H1 (cell line): ENCODE measurements at regions not wholly inside any gene's neighbourhood (a gene's known extent, or its start where the extent isn't known, plus 50 kb on each side); places are given as distances from the start of the nearest gene placed in this dataset.

Source experiments
- ASH2L ChIP-seq: fragments of 200-600, 300-600 bp; sonication (generic); IDR thresholded peaks from one replicate; pipeline ENCODE4 v1.7.1; 2017; ENCODE audit warnings: low read length
- CEBPB ChIP-seq: IDR thresholded peaks from 2 replicates; pipeline ENCODE4 v1.6.1; 2012; ENCODE audit warnings: low read depth, low read length
- CHD1 ChIP-seq: IDR thresholded peaks from 2 replicates; pipeline ENCODE4 v1.6.1; 2012; ENCODE audit warnings: low read depth, low read length, improper control_type of control experiment
- CHD7 ChIP-seq: fragments of 300-600 bp; sonication (generic); IDR thresholded peaks from 2 replicates; pipeline ENCODE4 v1.7.1; 2012; ENCODE audit warnings: low read length, moderate library complexity, mild to moderate bottlenecking, inconsistent platforms; ENCODE audit not compliant: insufficient replicate concordance
- HDAC2 ChIP-seq, 2 experiments: fragments of 300-600 bp in 1 of 2; sonication (generic) in 1 of 2; IDR thresholded peaks; 2 replicates each; pipeline ENCODE4 v1.6.1; 2011 to 2012; ENCODE audit warnings: low read depth in 2 of 2, low read length in 2 of 2, mild to moderate bottlenecking in 2 of 2, moderate library complexity in 2 of 2, borderline replicate concordance in 1 of 2, inconsistent platforms in 1 of 2
- HDAC6 ChIP-seq: IDR thresholded peaks from one replicate; pipeline ENCODE4 v1.7.1; 2012; ENCODE audit warnings: low read depth, mild to moderate bottlenecking, inconsistent platforms, low read length, moderate library complexity
- JUN ChIP-seq: IDR thresholded peaks from 2 replicates; pipeline ENCODE4 v1.6.1; 2011; ENCODE audit warnings: low read depth, mild to moderate bottlenecking, improper control_type of control experiment, low read length
- JUND ChIP-seq: IDR thresholded peaks from 2 replicates; pipeline ENCODE4 v1.6.1; 2011; ENCODE audit warnings: mild to moderate bottlenecking, improper control_type of control experiment, low read length
- POLR2AphosphoS5 ChIP-seq: IDR thresholded peaks from 2 replicates; pipeline ENCODE4 v1.6.1; 2011; ENCODE audit warnings: low read depth, low read length
- RBBP5 ChIP-seq: IDR thresholded peaks from 2 replicates; pipeline ENCODE4 v1.7.1; 2012; ENCODE audit warnings: low read depth, mild to moderate bottlenecking, inconsistent platforms, low read length, moderate library complexity, borderline replicate concordance
- RFX5 ChIP-seq: IDR thresholded peaks from 2 replicates; pipeline ENCODE4 v1.6.1; 2011; ENCODE audit warnings: low read depth, low read length, improper control_type of control experiment, borderline replicate concordance
- SP1 ChIP-seq: IDR thresholded peaks from 2 replicates; pipeline ENCODE4 v1.6.1; 2011; ENCODE audit warnings: low read depth, low read length
- TEAD4 ChIP-seq: IDR thresholded peaks from 2 replicates; pipeline ENCODE4 v1.6.1; 2012; ENCODE audit warnings: low read depth, low read length, inconsistent platforms, mixed read lengths

- TF ChIP-seq CHD7 = no peak
- no peak for TF ChIP-seq SP1
- TF ChIP-seq JUND = no peak
- no peak for TF ChIP-seq HDAC2 (IDR thresholded peaks at IDR 0.05; ENCODE audit: borderline replicate concordance in 1 of 2, low read depth in 2 of 2, low read length in 2 of 2)
- no peak for TF ChIP-seq JUN
- TF ChIP-seq TEAD4 = no peak
- TF ChIP-seq RBBP5 = no peak
- TF ChIP-seq ASH2L = no peak
- no peak for TF ChIP-seq POLR2AphosphoS5
- TF ChIP-seq HDAC6 = no peak
- TF ChIP-seq RFX5 = no peak
- TF ChIP-seq CHD1 = no peak
- no peak for TF ChIP-seq CEBPB
Measured at GRCh38 chr6:155829646-155830045, 374.0 kb upstream of the NOX3 start (continued).
